ENCODE measurements at regions not wholly inside any gene's neighbourhood (a gene's known extent, or its start where the extent isn't known, plus 50 kb on each side); places are given as distances from the start of the nearest gene placed in this dataset.
"Not testable (repeated sequence)": the region's sequence is repeated elsewhere in the genome, so short reads cannot be mapped to it uniquely, and the experiment has no call there.

DNA sequence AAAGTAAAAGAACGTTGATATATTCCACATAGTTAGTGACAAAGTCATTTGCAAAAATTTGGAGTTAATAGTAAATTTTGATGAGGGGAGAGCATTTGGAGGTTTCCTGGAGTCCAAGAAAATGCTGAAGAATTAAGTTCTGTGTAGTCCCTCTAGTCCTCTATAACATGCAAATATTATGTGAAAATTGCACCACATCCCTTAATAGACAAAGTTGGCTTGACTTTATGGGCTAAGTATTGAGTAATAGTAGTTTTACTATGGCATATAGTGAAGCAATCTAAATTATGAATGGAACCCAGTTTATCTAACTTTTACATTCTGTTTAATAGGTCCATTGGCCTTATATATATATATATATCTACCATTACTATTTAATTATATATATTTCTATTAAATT is 66.4 kb upstream of the DCN start:
- no peak for DNase-seq (ENCODE audit: low spot score)

DNA sequence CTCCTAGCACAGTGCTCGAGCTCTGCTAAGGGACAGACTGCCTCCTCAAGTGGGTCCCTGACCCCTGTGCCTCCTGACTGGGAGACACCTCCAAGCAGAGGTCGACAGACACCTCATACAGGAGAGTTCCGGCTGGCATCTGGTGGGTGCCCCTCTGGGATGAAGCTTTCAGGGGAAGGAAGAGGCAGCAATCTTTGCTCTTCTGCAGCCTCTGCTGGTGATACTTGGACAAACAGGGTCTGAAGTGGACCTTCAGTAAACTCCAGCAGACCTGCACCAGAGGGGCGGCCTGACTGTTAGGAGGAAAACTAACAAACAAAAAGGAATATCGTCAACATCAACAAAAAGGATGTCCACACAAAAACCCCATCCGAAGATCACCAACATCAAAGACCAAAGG is 60.6 kb upstream of the DCN start:
- DNase-seq (ENCODE audit: low spot score): not testable (repeated sequence)

DNA sequence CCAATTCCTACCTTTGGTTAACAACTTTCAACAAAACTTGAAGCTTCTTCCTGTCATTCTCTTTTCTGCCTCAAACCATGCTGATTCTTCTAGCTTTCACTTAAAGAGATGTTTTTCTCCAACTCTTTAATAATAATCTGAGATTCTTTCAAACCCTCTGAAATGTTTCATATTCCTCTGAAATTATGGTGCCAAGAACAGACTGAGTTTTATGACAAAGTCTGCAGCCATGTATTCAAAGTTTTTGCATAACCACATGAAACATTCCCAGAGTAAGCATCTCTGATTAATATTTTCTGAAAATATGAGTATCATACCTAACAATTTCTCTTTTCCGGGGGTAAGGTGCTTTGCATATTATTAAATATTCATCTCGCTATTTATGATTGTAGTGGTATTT is 59.1 kb upstream of the DCN start:
- DNase-seq (ENCODE audit: low spot score): no peak

DNA sequence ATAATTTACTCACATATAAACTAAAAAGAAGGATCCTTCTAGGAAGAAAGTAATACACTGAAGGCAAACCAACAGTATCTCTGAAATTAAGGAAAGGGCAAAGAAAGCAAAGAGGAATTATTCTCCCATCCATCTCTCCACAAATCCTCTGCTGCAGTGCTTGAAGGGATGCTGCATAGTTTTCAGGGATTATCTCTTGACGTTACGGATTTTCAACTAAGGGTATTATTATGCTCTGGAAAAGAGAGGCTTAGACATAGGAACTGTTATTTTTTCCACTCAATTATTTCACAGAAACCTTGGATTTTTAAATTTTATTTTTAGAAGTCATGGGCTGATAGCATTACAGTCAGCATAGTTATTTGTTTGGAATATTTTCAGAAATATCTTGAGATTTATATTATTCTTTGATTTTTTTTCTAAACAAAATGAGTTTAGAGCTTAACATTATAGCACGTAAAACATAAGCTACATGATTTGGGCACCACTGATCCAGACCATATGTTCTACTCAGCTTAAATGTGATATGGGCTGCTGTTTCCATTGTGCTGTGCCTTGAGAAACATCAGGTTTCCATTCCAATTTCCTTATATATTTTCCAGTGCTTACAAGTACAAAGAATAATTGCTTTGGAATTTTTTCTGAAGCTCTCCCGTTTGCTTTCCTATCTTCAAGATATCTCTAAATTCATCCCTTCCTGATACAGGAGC is 57.9 kb upstream of the DCN start:
- DNase-seq (ENCODE audit: low spot score): no peak

DNA sequence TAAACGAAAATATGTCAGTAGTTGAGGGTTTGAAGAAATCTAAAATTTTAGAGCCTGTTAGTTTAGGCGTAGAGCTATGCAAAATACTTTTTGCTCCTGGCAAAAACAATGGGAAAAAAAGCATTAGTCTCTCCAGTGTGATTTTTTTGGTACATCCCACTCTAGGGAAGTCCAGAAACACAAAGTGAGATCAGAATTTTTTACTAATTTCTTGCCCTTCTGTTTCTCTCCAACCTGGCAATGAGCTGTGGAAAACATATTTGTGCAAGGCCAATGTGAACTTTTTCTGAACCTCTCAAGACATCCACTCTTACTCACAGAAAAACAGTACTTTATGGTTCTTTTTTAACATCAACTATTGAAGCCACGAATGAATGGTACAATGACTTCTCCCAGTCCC is 56.9 kb upstream of the DCN start:
- DNase-seq (ENCODE audit: low spot score): no peak
